ENCODE measurements at regions not wholly inside any gene's neighbourhood (a gene's known extent, or its start where the extent isn't known, plus 50 kb on each side); places are given as distances from the start of the nearest gene placed in this dataset.
A peak's percentile ranks its signal among the peaks of the same experiment; 100 is the strongest.

DNA sequence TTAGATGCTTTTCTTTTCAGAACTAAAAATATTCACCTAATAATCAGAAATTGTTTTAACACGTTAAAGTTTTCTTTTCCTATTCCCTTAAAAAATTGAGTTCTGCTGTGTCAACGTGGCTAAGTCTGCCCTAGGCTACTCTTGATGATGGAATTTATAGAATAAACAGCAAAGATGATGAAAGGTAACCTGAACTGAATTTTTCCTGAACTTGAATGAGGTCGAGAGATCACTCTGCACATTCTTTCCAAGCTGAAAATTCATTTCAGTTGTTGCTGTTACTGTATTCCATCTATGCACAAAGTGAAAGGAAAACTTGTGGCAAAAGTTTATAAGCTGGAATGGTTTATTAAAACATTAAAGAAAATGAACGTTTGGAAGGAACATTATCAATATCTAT is 245.9 kb upstream of the GIMD1 start:
- BruUV-seq (replicated peaks), result no TSS peak
- H3K9me3 ChIP-seq (ENCODE audit: low read depth, low read length, poor library complexity, severe bottlenecking), result peaks cover 10% of the 10 kb centered on the region
- ChIA-PET POLR2A (ENCODE audit: low non-redundant PET) (interaction anchor here (0.6 kb wide), 1 partner anchor 27 kb away, joined by 3 read pairs; no protein-coding TSS in a partner anchor), CTCF (no interaction called here)
- H3K27me3 ChIP-seq (replicated peaks; ENCODE audit: insufficient read depth, low read depth, low read length, poor library complexity), result no peaks in the 10 kb centered on the region
- intact Hi-C loops (cut with micrococcal nuclease; ENCODE audit: unreplicated experiment), result no loop called here
- H3K27ac ChIP-seq (ENCODE audit: low read depth, low read length, poor library complexity, severe bottlenecking), result no peak overlapping the region
- no peak overlapping the region for H3K4me3 ChIP-seq (ENCODE audit: low read depth, low read length, poor library complexity, severe bottlenecking)
- TF ChIP-seq, protein P1, sequence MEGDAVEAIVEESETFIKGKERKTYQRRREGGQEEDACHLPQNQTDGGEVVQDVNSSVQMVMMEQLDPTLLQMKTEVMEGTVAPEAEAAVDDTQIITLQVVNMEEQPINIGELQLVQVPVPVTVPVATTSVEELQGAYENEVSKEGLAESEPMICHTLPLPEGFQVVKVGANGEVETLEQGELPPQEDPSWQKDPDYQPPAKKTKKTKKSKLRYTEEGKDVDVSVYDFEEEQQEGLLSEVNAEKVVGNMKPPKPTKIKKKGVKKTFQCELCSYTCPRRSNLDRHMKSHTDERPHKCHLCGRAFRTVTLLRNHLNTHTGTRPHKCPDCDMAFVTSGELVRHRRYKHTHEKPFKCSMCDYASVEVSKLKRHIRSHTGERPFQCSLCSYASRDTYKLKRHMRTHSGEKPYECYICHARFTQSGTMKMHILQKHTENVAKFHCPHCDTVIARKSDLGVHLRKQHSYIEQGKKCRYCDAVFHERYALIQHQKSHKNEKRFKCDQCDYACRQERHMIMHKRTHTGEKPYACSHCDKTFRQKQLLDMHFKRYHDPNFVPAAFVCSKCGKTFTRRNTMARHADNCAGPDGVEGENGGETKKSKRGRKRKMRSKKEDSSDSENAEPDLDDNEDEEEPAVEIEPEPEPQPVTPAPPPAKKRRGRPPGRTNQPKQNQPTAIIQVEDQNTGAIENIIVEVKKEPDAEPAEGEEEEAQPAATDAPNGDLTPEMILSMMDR (conservative IDR thresholded peaks at IDR 0.05; ENCODE audit: low read depth, low read length), result no peak
- TF ChIP-seq EZH2 (IDR thresholded peaks at IDR 0.05; ENCODE audit: borderline replicate concordance, low read depth, low read length, poor library complexity, severe bottlenecking), result no peak
- peaks cover 20% of the 10 kb centered on the region for H3K4me1 ChIP-seq (ENCODE audit: insufficient read depth, low read length, poor library complexity, severe bottlenecking)
- no peaks in the 10 kb centered on the region for H3K36me3 ChIP-seq (ENCODE audit: insufficient read depth, low read length, poor library complexity, severe bottlenecking)
- DNase-seq (ENCODE audit: low spot score), result no peak

DNA sequence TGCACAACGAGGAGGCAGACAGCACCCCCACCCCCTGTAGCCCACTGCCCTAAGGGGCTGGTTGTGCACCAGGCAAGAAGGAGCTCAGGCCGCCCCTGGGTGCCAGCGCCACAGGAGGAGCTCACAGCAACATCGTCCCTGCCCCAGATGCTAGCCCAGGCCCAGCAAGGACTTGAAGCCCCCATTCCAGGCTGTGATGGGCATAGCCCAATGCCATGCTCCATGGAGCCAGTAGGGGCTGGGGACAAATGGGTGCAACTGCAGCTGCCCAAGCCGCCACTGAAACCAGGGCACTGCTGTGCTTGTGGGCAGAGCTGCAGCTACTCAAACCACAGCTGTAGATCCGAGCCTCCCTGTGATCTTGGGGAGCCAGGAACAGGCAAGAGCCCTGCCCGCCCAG is 241.3 kb upstream of the GIMD1 start:
- ChIA-PET POLR2A (ENCODE audit: low non-redundant PET) (no interaction called here), CTCF (no interaction called here)
- Histone ChIP-seq H3K4me1 (ENCODE audit: insufficient read depth, low read length, poor library complexity, severe bottlenecking) (peaks cover 14% of the 10 kb centered on the region), H3K9me3 (ENCODE audit: low read depth, low read length, poor library complexity, severe bottlenecking) (peaks cover 10% of the 10 kb centered on the region), H3K4me3 (ENCODE audit: low read depth, low read length, poor library complexity, severe bottlenecking) (no peak overlapping the region), H3K36me3 (ENCODE audit: insufficient read depth, low read length, poor library complexity, severe bottlenecking) (no peaks in the 10 kb centered on the region), H3K27me3 (replicated peaks; ENCODE audit: insufficient read depth, low read depth, low read length, poor library complexity) (no peaks in the 10 kb centered on the region), H3K27ac (ENCODE audit: low read depth, low read length, poor library complexity, severe bottlenecking) (no peak overlapping the region)
- no TSS peak for BruUV-seq (replicated peaks)
- DNase-seq (ENCODE audit: low spot score), result no peak
- intact Hi-C loops (cut with micrococcal nuclease; ENCODE audit: unreplicated experiment), result no loop called here
- no peak for TF ChIP-seq EZH2 (IDR thresholded peaks at IDR 0.05; ENCODE audit: borderline replicate concordance, low read depth, low read length, poor library complexity, severe bottlenecking)
- TF ChIP-seq, protein P1 (conservative IDR thresholded peaks at IDR 0.05; ENCODE audit: low read depth, low read length), result no peak

DNA sequence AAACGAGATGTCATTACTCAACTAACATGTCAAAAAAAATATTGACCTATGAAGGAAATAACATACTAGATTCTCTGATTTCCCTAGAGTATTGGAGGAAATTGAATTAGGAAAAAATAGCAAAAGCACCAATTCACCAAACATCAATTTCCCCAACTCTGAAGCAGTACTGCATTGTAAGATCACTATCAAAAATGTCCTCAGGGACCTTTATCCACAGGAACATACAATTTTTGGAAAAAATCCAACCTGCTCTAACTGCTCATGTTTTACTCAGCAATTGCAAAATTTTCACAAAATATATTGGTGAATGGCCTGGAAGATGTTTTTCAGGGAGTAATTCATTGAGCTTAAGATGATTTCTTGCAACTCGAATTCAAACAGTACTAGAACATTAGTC is 239.0 kb upstream of the GIMD1 start:
- intact Hi-C loops (cut with micrococcal nuclease; ENCODE audit: unreplicated experiment), result no loop called here
- BruUV-seq (replicated peaks), result no TSS peak
- POLR2A ChIA-PET (ENCODE audit: low non-redundant PET), result no interaction called here
- peaks cover 10% of the 10 kb centered on the region for H3K9me3 ChIP-seq (ENCODE audit: low read depth, low read length, poor library complexity, severe bottlenecking)
- no peaks in the 10 kb centered on the region for H3K36me3 ChIP-seq (ENCODE audit: insufficient read depth, low read length, poor library complexity, severe bottlenecking)
- no peak overlapping the region for H3K27ac ChIP-seq (ENCODE audit: low read depth, low read length, poor library complexity, severe bottlenecking)
- DNase-seq (ENCODE audit: low spot score), result peak; percentile 62
- no peaks in the 10 kb centered on the region for H3K27me3 ChIP-seq (replicated peaks; ENCODE audit: insufficient read depth, low read depth, low read length, poor library complexity)
- CTCF ChIA-PET, result no interaction called here
- H3K4me3 ChIP-seq (ENCODE audit: low read depth, low read length, poor library complexity, severe bottlenecking), result no peak overlapping the region
- TF ChIP-seq, protein P1 (conservative IDR thresholded peaks at IDR 0.05; ENCODE audit: low read depth, low read length), result no peak
- no peak for TF ChIP-seq EZH2 (IDR thresholded peaks at IDR 0.05; ENCODE audit: borderline replicate concordance, low read depth, low read length, poor library complexity, severe bottlenecking)
- peaks cover 11% of the 10 kb centered on the region for H3K4me1 ChIP-seq (ENCODE audit: insufficient read depth, low read length, poor library complexity, severe bottlenecking)
